Bronchial epithelial cell (primary cell): ENCODE measurements at regions not wholly inside any gene's neighbourhood (a gene's known extent, or its start where the extent isn't known, plus 50 kb on each side); places are given as distances from the start of the nearest gene placed in this dataset.

Source experiments
- DNase-seq: peaks from one replicate; pipeline ENCODE4 v3.0.0-alpha.2; 2010; ENCODE audit warnings: low read depth
- FAIRE-seq: peaks from 2 replicates; lab custom pipeline; 2011; peaks lifted over from hg19 to GRCh38; lab: Jason Lieb, UNC
- H3K27me3 ChIP-seq: 2 replicates; pipeline ENCODE4 v1.5.1; 2011; ENCODE audit warnings: low read length; ENCODE audit not compliant: control insufficient read depth, insufficient read depth
- H3K36me3 ChIP-seq: 2 replicates; pipeline ENCODE4 v1.5.1; 2011; ENCODE audit warnings: low read length; ENCODE audit not compliant: control insufficient read depth, insufficient read depth
- H3K4me3 ChIP-seq: 2 replicates; pipeline ENCODE4 v1.5.1; 2011; ENCODE audit warnings: mild to moderate bottlenecking, low read depth, low read length, control low read depth
- TF ChIP-seq, protein P1 (sequence below): IDR thresholded peaks from 2 replicates; pipeline ENCODE4 v1.5.1; 2011; ENCODE audit warnings: mild to moderate bottlenecking, moderate library complexity, low read length, control low read depth, inconsistent platforms; ENCODE audit not compliant: insufficient read depth, severe bottlenecking

- peaks cover 4% of the 10 kb centered on the region for H3K27me3 ChIP-seq
- DNase-seq (no peak), FAIRE-seq (no peak)
- TF ChIP-seq, protein P1, sequence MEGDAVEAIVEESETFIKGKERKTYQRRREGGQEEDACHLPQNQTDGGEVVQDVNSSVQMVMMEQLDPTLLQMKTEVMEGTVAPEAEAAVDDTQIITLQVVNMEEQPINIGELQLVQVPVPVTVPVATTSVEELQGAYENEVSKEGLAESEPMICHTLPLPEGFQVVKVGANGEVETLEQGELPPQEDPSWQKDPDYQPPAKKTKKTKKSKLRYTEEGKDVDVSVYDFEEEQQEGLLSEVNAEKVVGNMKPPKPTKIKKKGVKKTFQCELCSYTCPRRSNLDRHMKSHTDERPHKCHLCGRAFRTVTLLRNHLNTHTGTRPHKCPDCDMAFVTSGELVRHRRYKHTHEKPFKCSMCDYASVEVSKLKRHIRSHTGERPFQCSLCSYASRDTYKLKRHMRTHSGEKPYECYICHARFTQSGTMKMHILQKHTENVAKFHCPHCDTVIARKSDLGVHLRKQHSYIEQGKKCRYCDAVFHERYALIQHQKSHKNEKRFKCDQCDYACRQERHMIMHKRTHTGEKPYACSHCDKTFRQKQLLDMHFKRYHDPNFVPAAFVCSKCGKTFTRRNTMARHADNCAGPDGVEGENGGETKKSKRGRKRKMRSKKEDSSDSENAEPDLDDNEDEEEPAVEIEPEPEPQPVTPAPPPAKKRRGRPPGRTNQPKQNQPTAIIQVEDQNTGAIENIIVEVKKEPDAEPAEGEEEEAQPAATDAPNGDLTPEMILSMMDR: no peak
- H3K36me3 ChIP-seq: no peaks in the 10 kb centered on the region
- H3K4me3 ChIP-seq: no peak overlapping the region
Observed at GRCh38 chr22:44601725-44602124, 100.3 kb upstream of the PRR5 start.

- no peaks in the 10 kb centered on the region for H3K36me3 ChIP-seq
- FAIRE-seq (no peak), DNase-seq (no peak)
- TF ChIP-seq, protein P1: no peak
- H3K27me3 ChIP-seq: peaks cover 9% of the 10 kb centered on the region
- no peak overlapping the region for H3K4me3 ChIP-seq
Observed at GRCh38 chr22:44601189-44601588, 100.8 kb upstream of the PRR5 start.

DNA sequence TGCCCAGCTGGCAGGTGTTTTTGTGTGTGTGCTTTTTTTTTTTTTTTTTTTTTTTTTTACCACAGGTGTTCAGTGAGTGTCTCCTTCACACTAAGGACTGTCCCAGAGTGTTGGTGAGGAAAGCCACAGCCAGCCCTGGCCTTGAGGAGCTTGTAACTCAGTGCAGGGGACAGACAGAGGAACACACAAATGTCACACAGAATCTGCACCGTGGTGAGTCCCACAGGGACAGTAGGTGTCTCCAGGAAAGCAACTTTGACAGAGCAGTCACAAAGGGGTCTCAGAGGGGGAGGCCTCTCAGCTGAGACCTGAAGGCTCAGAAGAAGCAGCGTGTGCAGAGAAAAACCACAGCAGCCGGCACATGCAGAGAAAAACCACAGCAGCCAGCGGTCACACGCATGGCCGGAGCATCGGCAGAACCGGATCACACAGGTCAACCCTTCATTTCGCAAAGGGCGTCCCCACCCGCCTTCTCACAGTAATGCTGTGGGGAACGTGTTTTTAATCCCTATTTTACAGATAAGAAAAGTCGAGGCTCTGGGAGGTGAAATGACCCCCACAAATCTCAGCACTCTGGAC lies 101.7 kb upstream of the PRR5 start:
- no peak for DNase-seq
- TF ChIP-seq, protein P1: no peak
- H3K36me3 ChIP-seq: no peaks in the 10 kb centered on the region
- H3K27me3 ChIP-seq: peaks cover 10% of the 10 kb centered on the region
- FAIRE-seq: no peak
- H3K4me3 ChIP-seq: no peak overlapping the region

DNA sequence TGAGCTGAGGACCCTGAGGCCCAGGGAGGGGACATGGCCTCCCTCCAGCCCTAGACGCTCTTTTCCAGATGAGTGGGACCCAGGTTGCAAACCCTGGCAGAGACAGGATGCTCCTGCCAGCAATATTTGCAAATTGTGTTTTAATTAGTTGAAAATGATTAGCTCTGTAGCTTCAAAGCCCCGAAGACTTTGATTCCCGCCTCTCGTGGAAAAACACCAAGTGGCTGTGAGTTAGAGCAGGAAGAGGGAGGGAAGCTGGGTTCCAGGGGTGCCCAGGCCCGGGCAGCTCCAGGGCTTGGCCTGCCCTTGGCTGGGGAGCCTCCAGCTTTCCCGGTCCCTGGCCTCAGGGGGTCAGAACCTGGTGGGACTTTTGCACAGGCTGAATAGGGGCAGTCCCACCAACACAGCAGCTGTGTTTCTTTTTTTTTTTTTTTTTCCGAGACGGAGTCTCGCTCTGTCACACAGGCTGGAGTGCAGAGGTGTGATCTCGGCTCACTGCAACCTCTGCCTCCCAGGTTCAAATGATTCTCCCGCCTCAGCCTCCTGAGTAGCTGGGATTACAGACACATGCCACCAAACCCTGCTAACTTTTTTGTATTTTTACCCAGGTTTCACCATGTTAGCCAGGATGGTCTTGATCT lies 101.6 kb upstream of the RTL6 start:
- no peaks in the 10 kb centered on the region for H3K36me3 ChIP-seq
- no peak overlapping the region for H3K4me3 ChIP-seq
- DNase-seq (no peak), FAIRE-seq (no peak)
- TF ChIP-seq, protein P1: no peak
- peaks cover 10% of the 10 kb centered on the region for H3K27me3 ChIP-seq

GRCh38 chr22:44599084-44599483 lies 101.1 kb upstream of the RTL6 start:
- no peaks in the 10 kb centered on the region for H3K36me3 ChIP-seq
- DNase-seq (no peak), FAIRE-seq (no peak)
- no peak overlapping the region for H3K4me3 ChIP-seq
- peaks cover 10% of the 10 kb centered on the region for H3K27me3 ChIP-seq
- TF ChIP-seq, protein P1: no peak
